Spinal cord (tissue), 9 donors: ENCODE measurements at regions not wholly inside any gene's neighbourhood (a gene's known extent, or its start where the extent isn't known, plus 50 kb on each side); places are given as distances from the start of the nearest gene placed in this dataset.
A peak's percentile ranks its signal among the peaks of the same experiment; 100 is the strongest.

ENCODE experiments used
- DNase-seq, 6 donors: peaks; one replicate each; pipeline versions ENCODE4 v3.0.0 to v3.0.0-alpha.2; 2013 to 2015; ENCODE audit warnings: low spot score in 6 of 6, low read depth in 4 of 6
- H3K27ac ChIP-seq: one replicate; pipeline ENCODE4 v1.5.1; 2013; ENCODE audit warnings: low read depth, low read length, control low read depth
- H3K27me3 ChIP-seq: one replicate; pipeline ENCODE4 v1.6.1; 2013; ENCODE audit warnings: low read length; ENCODE audit not compliant: control insufficient read depth, insufficient read depth
- H3K36me3 ChIP-seq: one replicate; pipeline ENCODE4 v1.6.1; 2013; ENCODE audit warnings: low read length; ENCODE audit not compliant: control insufficient read depth, insufficient read depth
- H3K4me1 ChIP-seq: one replicate; pipeline ENCODE4 v1.6.1; 2013; ENCODE audit warnings: low read length; ENCODE audit not compliant: control insufficient read depth, insufficient read depth
- H3K4me3 ChIP-seq: one replicate; pipeline ENCODE4 v1.5.1; 2013; ENCODE audit warnings: low read depth, low read length, control low read depth
- H3K9me3 ChIP-seq: one replicate; pipeline ENCODE4 v1.6.1; 2013; ENCODE audit warnings: low read length; ENCODE audit not compliant: control insufficient read depth, insufficient read depth
- WGBS: methylation state at CpG from one replicate; pipeline ENCODE4 v1.1.5; 2013; ENCODE audit warnings: missing lambda C conversion rate; ENCODE audit not compliant: insufficient coverage; 5-methylcytosine and 5-hydroxymethylcytosine counted together
- donor health status: healthy.

DNA sequence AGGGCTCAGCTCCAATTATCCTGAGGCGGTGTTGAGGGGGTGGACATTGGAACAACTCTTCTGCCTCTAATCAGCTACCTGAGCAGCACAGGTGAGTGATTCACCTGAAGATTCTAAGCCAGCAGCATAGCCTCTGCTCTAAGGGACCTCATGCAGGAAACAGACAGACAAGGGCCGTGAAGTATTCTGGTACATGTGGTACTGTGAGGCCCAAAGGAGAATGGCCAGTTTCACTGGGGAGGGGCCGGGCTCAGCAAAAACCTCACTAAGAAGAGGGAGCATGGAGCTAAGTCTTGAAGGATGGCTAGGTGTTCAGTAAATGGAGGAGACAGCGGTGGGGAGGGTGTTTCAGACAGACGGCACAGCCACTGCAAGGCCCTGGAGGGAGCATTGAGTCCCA lies 58.5 kb upstream of the CCDC167 start:
- no peak for DNase-seq
- H3K36me3 ChIP-seq: no peaks in the 10 kb centered on the region
- no peaks in the 10 kb centered on the region for H3K27me3 ChIP-seq
- 80% methylated on average over 4 of the region's 5 CpGs for WGBS
- no peak overlapping the region for H3K27ac ChIP-seq
- H3K4me1 ChIP-seq: peaks cover 63% of the 10 kb centered on the region
- H3K9me3 ChIP-seq: no peaks in the 10 kb centered on the region
- H3K4me3 ChIP-seq: no peak overlapping the region

DNA sequence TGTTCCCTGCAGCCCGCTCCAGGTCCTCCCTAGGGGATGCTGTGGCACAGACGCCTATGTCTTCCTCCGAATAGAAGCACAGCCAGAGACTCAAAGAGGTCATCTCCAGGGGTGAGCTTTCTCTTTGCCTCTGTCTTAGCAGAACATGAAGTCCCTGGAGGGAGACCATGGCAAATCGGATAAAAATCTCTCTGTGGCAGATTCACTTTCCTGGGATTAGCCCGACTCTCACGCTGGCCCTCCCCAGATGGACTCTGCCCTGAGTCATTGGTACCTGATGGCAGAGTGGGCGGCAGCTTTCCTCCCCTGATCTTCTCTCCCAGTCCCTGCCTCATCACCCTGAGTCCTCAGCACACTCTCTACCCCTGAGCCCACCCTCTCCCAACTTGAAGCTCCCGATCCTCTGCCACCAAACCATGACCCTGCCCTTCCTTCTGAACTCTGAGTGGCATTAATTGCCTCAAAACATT lies 58.0 kb upstream of the CCDC167 start:
- H3K27ac ChIP-seq: no peak overlapping the region
- H3K4me1 ChIP-seq: peaks cover 62% of the 10 kb centered on the region
- H3K36me3 ChIP-seq: no peaks in the 10 kb centered on the region
- DNase-seq: no peak
- no peaks in the 10 kb centered on the region for H3K27me3 ChIP-seq
- WGBS: 78% methylated on average over 8 of the region's 8 CpGs
- H3K9me3 ChIP-seq: no peaks in the 10 kb centered on the region
- H3K4me3 ChIP-seq: no peak overlapping the region

GRCh38 chr6:37556881-37557644 lies 57.4 kb upstream of the CCDC167 start:
- Histone ChIP-seq H3K36me3 (no peaks in the 10 kb centered on the region), H3K9me3 (no peaks in the 10 kb centered on the region), H3K4me1 (peaks cover 62% of the 10 kb centered on the region), H3K27ac (no peak overlapping the region), H3K27me3 (no peaks in the 10 kb centered on the region), H3K4me3 (no peak overlapping the region)
- WGBS: 73% methylated on average over 13 of the region's 15 CpGs
- DNase-seq: no peak

DNA sequence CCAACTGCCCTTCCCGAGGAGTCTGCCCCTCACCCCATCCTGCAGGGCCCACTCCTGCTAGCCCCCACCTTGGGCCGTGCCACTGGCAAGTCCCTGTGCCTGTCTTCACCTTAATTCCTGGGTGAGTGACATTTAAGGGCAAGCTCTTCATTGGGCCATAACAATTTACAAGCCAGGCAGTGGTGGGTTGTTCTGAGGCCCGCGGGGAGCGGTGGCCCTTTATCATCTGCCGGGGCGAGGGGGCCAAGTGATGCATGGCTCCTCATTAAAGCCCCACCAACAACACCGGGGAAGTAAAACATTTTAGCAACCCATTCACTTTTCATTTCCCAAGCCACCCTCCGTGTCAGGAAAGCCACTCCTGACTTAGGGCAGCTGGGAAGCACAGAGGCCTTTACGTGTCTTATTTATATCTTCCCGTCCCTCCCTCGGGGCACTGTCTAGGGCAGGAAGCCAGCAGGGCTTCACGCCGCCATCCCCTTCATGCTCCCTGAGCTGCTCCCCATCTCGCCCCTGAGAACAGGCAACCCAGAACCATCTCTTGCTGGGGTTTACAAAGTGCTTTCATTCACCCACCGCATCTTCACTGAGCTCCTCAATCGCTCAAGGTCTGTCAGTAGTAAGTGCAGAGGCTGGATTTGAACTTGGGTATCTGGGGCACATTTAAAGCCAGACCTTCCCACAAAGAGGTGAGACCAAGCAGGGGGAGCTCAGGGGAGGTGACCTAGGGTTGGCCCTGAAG lies 55.5 kb upstream of the CCDC167 start:
- WGBS: 49% methylated on average over 11 of the region's 17 CpGs
- H3K4me3 ChIP-seq: no peak overlapping the region
- peaks cover 58% of the 10 kb centered on the region for H3K4me1 ChIP-seq
- no peaks in the 10 kb centered on the region for H3K36me3 ChIP-seq
- H3K27ac ChIP-seq: no peak overlapping the region
- DNase-seq: no peak
- H3K9me3 ChIP-seq: no peaks in the 10 kb centered on the region
- H3K27me3 ChIP-seq: no peaks in the 10 kb centered on the region

DNA sequence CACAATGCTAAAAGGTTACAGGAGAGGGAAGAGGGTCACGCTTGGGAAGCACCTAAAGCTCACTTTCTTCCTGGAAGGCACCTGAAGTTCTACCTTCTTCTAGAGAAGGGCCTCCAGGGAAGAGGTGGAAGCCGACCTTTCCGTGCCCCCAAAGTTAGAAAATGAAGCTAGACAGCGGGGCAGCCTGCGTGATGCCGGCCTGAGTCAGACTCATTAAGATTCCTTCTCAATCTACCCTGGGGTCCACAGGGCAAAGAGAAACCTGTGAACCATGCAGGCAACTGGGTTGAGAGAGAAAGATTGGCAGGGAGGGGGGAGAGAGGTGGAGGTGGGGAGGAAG lies 54.8 kb upstream of the CCDC167 start:
- WGBS: 80% methylated on average over 2 of the region's 6 CpGs
- Histone ChIP-seq H3K27me3 (no peaks in the 10 kb centered on the region), H3K4me3 (no peak overlapping the region), H3K9me3 (no peaks in the 10 kb centered on the region), H3K36me3 (no peaks in the 10 kb centered on the region), H3K4me1 (peaks cover 56% of the 10 kb centered on the region), H3K27ac (no peak overlapping the region)
- no peak for DNase-seq

DNA sequence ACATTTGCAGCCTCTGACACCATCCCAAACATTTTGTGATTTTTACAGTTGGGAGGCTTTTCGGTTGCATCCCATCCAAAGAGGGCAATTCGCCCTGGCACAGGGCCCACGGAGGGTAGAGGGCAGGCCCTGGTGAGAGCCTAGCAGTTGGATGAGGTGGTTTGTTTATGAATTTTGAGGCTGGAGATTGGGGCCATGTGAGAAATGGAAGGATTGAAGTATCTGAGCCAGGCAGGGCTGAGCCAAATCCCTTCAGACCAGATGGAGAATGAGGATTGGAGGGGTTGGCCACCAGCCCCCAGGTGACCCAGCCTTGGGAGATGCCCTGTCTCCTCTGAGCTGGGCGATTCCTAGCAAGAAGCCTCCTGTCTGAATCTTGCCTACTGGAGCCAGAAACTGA lies 52.6 kb upstream of the CCDC167 start:
- no peaks in the 10 kb centered on the region for H3K27me3 ChIP-seq
- no peaks in the 10 kb centered on the region for H3K36me3 ChIP-seq
- H3K4me3 ChIP-seq: no peak overlapping the region
- 79% methylated on average over 2 of the region's 4 CpGs for WGBS
- no peaks in the 10 kb centered on the region for H3K9me3 ChIP-seq
- no peak overlapping the region for H3K27ac ChIP-seq
- DNase-seq: peak in 1 of 6 donors; percentile 24
- peaks cover 46% of the 10 kb centered on the region for H3K4me1 ChIP-seq

DNA sequence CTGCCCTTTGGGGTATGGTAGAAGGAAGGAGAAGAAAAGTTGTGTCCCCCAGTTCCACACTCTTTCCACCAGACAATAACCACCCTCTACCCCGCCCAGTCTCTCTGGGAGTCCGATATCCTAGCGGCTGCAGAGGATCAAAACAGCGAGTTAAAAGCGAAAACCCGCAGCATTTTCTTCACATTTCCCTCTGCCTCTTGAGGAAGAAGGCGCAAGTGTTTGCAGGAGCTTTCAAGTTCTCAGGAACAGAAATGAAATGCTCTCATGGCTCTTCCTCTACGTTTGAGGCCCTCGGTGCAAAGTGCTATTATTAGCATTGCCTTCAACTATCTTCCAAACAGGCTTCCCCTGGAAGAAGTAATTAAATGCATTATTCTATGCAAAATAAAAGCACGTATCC lies 52.2 kb upstream of the CCDC167 start:
- peaks cover 42% of the 10 kb centered on the region for H3K4me1 ChIP-seq
- peak in 1 of 6 donors; percentile 30 for DNase-seq
- no peak overlapping the region for H3K27ac ChIP-seq
- H3K9me3 ChIP-seq: no peaks in the 10 kb centered on the region
- no peaks in the 10 kb centered on the region for H3K36me3 ChIP-seq
- no peak overlapping the region for H3K4me3 ChIP-seq
- H3K27me3 ChIP-seq: no peaks in the 10 kb centered on the region
- WGBS: 64% methylated on average over 6 of the region's 10 CpGs

- 88% methylated on average over 1 of the region's 3 CpGs for WGBS
These were observed 51.8 kb upstream of the CCDC167 start for GRCh38 chr6:37551446-37551845.

GRCh38 chr6:37551002-37551401 lies 51.3 kb upstream of the CCDC167 start:
- DNase-seq: no peak

More at GRCh38 chr6:37551446-37551845, 51.8 kb upstream of the CCDC167 start:
- Histone ChIP-seq H3K4me3 (no peak overlapping the region), H3K36me3 (no peaks in the 10 kb centered on the region), H3K9me3 (no peaks in the 10 kb centered on the region), H3K4me1 (peaks cover 40% of the 10 kb centered on the region), H3K27me3 (no peaks in the 10 kb centered on the region), H3K27ac (no peak overlapping the region)
- no peak for DNase-seq

More at GRCh38 chr6:37551002-37551401, 51.3 kb upstream of the CCDC167 start:
- Histone ChIP-seq H3K27me3 (no peaks in the 10 kb centered on the region), H3K9me3 (no peaks in the 10 kb centered on the region), H3K4me3 (no peak overlapping the region), H3K4me1 (peaks cover 40% of the 10 kb centered on the region), H3K36me3 (no peaks in the 10 kb centered on the region), H3K27ac (no peak overlapping the region)
- 70% methylated on average over 3 of the region's 3 CpGs for WGBS
